Natural killer cell (primary cell): ENCODE measurements at regions not wholly inside any gene's neighbourhood (a gene's known extent, or its start where the extent isn't known, plus 50 kb on each side); places are given as distances from the start of the nearest gene placed in this dataset.

Experiments used
- ATAC-seq, 3 donors: fragments of 150-1000 bp in 2 of 3; fragments of 200-7000 bp in 1 of 3; cut with Tn5 transposase; 1 replicate in 1 of 3; 2 replicates in 2 of 3; pipeline ENCODE4 v1.10.0; 2021; ENCODE audit warnings: mild to moderate bottlenecking in 2 of 3, moderate library complexity in 2 of 3
- DNase-seq, 2 donors: peaks; one replicate each; pipeline versions ENCODE4 v3.0.0 to v3.0.0-alpha.2; 2013 to 2021; ENCODE audit warnings: mixed read lengths in 1 of 2
- H3K27ac ChIP-seq: one replicate; pipeline ENCODE4 v1.5.1; 2013; ENCODE audit warnings: mild to moderate bottlenecking, low read length
- H3K27me3 ChIP-seq: one replicate; pipeline ENCODE4 v1.6.1; 2013; ENCODE audit warnings: low read length; ENCODE audit not compliant: control insufficient read depth, insufficient read depth
- H3K36me3 ChIP-seq: one replicate; pipeline ENCODE4 v1.6.1; 2013; ENCODE audit warnings: low read length; ENCODE audit not compliant: control insufficient read depth, insufficient read depth
- H3K4me1 ChIP-seq: one replicate; pipeline ENCODE4 v1.6.1; 2013; ENCODE audit warnings: low read length; ENCODE audit not compliant: control insufficient read depth, insufficient read depth
- H3K4me3 ChIP-seq: one replicate; pipeline ENCODE4 v1.5.1; 2013; ENCODE audit warnings: low read length
- H3K9me3 ChIP-seq: one replicate; pipeline ENCODE4 v1.6.1; 2013; ENCODE audit warnings: low read length; ENCODE audit not compliant: control insufficient read depth, insufficient read depth
- H3K27ac Mint-ChIP-seq, 2 donors: one replicate each; pipeline ENCODE4 v1.8.0; 2022; ENCODE audit warnings: mild to moderate bottlenecking in 2 of 2, mixed read lengths in 2 of 2, moderate library complexity in 1 of 2
- H3K27me3 Mint-ChIP-seq, 2 donors: one replicate each; pipeline ENCODE4 v1.8.0; 2022; ENCODE audit warnings: low read depth in 2 of 2, mixed read lengths in 2 of 2
- H3K36me3 Mint-ChIP-seq: one replicate; pipeline ENCODE4 v1.8.0; 2022; ENCODE audit warnings: mixed read lengths
- H3K4me1 Mint-ChIP-seq, 2 donors: one replicate each; pipeline ENCODE4 v1.8.0; 2022; ENCODE audit warnings: mixed read lengths in 2 of 2
- H3K4me3 Mint-ChIP-seq: one replicate; pipeline ENCODE4 v1.8.0; 2022; ENCODE audit warnings: mild to moderate bottlenecking, moderate library complexity, mixed read lengths
- H3K9me3 Mint-ChIP-seq, 2 donors: one replicate each; pipeline ENCODE4 v1.8.0; 2022; ENCODE audit warnings: mixed read lengths in 2 of 2
- CTCF ChIP-seq: fragments of 200-600 bp; IDR thresholded peaks from one replicate; pipeline ENCODE4 v1.8.0; 2022; ENCODE audit warnings: antibody characterized with exemption
- WGBS: methylation state at CpG from one replicate; pipeline ENCODE4 v1.1.7; 2013; ENCODE audit warnings: missing lambda C conversion rate; ENCODE audit not compliant: insufficient coverage; 5-methylcytosine and 5-hydroxymethylcytosine counted together
- intact Hi-C: fragments of 100-400 bp; cut with micrococcal nuclease; formaldehyde crosslinking; loops from one replicate; pipeline ENCODE4 v1.14.2; 2022

- intact Hi-C loops = no loop called here
- no peak overlapping the region for H3K4me3 Mint-ChIP-seq
- H3K9me3 ChIP-seq = no peaks in the 10 kb centered on the region
- H3K4me3 ChIP-seq = no peak overlapping the region
- H3K27ac ChIP-seq = no peak overlapping the region
- no peak for TF ChIP-seq CTCF
- H3K27ac Mint-ChIP-seq = peak overlapping the region in 1 of 2 donors; percentile 64
- ATAC-seq (peak; percentile 37 to 64 (median 58)), DNase-seq (peak in 1 of 2 donors; percentile 5)
- no peaks in the 10 kb centered on the region for H3K27me3 ChIP-seq
- H3K4me1 ChIP-seq = no peaks in the 10 kb centered on the region
- H3K4me1 Mint-ChIP-seq = peaks cover 8 to 11% of the 10 kb centered on the region in 2 donors
- no peaks in the 10 kb centered on the region for H3K36me3 ChIP-seq
- H3K9me3 Mint-ChIP-seq = no peaks in the 10 kb centered on the region
- H3K36me3 Mint-ChIP-seq = no peaks in the 10 kb centered on the region
- peaks cover 0 to 11% of the 10 kb centered on the region in 2 donors for H3K27me3 Mint-ChIP-seq
- WGBS = 70% methylated on average over 5 of the region's 6 CpGs
Observed at GRCh38 chr7:13829914-13830900, 159.3 kb downstream of the ETV1 start.

- Mint-ChIP-seq H3K4me1 (peaks cover 8 to 11% of the 10 kb centered on the region in 2 donors), H3K4me3 (no peak overlapping the region), H3K36me3 (no peaks in the 10 kb centered on the region), H3K27me3 (peaks cover 4 to 11% of the 10 kb centered on the region in 2 donors), H3K27ac (no peak overlapping the region), H3K9me3 (no peaks in the 10 kb centered on the region)
- TF ChIP-seq CTCF = no peak
- Histone ChIP-seq H3K4me1 (no peaks in the 10 kb centered on the region), H3K36me3 (no peaks in the 10 kb centered on the region), H3K9me3 (no peaks in the 10 kb centered on the region), H3K27me3 (no peaks in the 10 kb centered on the region), H3K27ac (no peak overlapping the region), H3K4me3 (no peak overlapping the region)
- no peak for ATAC-seq
- DNase-seq = no peak
- intact Hi-C loops = no loop called here
Observed at GRCh38 chr7:13832346-13832745, 157.1 kb downstream of the ETV1 start.

GRCh38 chr7:13834328-13834761 lies 155.1 kb downstream of the ETV1 start:
- no peak overlapping the region for H3K27ac ChIP-seq
- no peaks in the 10 kb centered on the region for H3K4me1 ChIP-seq
- intact Hi-C loops = no loop called here
- no peak for DNase-seq
- H3K4me1 Mint-ChIP-seq = peaks cover 8 to 11% of the 10 kb centered on the region in 2 donors
- ATAC-seq = no peak
- H3K27ac Mint-ChIP-seq = no peak overlapping the region
- no peaks in the 10 kb centered on the region for H3K9me3 Mint-ChIP-seq
- 80% methylated on average over 6 of the region's 6 CpGs for WGBS
- H3K4me3 ChIP-seq = no peak overlapping the region
- H3K27me3 ChIP-seq = no peaks in the 10 kb centered on the region
- H3K27me3 Mint-ChIP-seq = peaks cover 4 to 11% of the 10 kb centered on the region in 2 donors
- H3K36me3 Mint-ChIP-seq = no peaks in the 10 kb centered on the region
- H3K4me3 Mint-ChIP-seq = no peak overlapping the region
- H3K36me3 ChIP-seq = no peaks in the 10 kb centered on the region
- no peak for TF ChIP-seq CTCF
- no peaks in the 10 kb centered on the region for H3K9me3 ChIP-seq
